ENCODE measurements at regions not wholly inside any gene's neighbourhood (a gene's known extent, or its start where the extent isn't known, plus 50 kb on each side); places are given as distances from the start of the nearest gene placed in this dataset.
"Not testable (repeated sequence)": the region's sequence is repeated elsewhere in the genome, so short reads cannot be mapped to it uniquely, and the experiment has no call there.

GRCh38 chr13:58340895-58341294 lies 709.4 kb downstream of the PCDH17 start:
- DNase-seq (no peak), ATAC-seq (no peak)
- H3K36me3 ChIP-seq: no peaks in the 10 kb centered on the region
- H3K27me3 ChIP-seq: no peaks in the 10 kb centered on the region
- no peak overlapping the region for H3K27ac ChIP-seq
- peaks cover 0 to 10% (median 0%) of the 10 kb centered on the region in 12 donors for H3K9me3 ChIP-seq
- intact Hi-C loops (cut with DNase I): no loop called here
- TF ChIP-seq CTCF (IDR thresholded peaks at IDR 0.05): no peak
- no peak for TF ChIP-seq POLR2A (IDR thresholded peaks at IDR 0.05)
- H3K4me1 ChIP-seq: peaks cover 0 to 6% (median 0%) of the 10 kb centered on the region in 12 donors
- no peak overlapping the region for H3K4me3 ChIP-seq

DNA sequence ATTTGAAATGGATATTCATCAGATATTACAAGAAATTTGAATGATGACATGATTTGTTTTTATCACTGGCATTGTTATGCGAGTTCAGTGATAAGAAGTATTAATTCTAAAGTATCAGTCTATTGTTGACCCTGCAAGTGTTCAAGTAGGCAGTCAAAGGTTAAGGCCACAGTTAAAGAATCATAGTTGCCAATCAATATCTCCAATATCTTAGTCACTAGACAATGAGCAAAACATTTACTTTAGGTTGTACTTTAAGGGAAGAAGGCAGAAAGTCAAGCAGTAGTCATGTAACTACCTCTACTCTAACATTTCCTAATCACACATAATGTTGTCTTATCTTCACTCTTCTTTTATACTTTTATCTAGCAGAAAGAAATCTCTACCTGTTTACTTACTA lies 709.8 kb downstream of the PCDH17 start:
- no peaks in the 10 kb centered on the region for H3K36me3 ChIP-seq
- H3K9me3 ChIP-seq: peaks cover 0 to 10% (median 0%) of the 10 kb centered on the region in 12 donors
- peaks cover 0 to 6% (median 0%) of the 10 kb centered on the region in 12 donors for H3K4me1 ChIP-seq
- no peak overlapping the region for H3K4me3 ChIP-seq
- ATAC-seq (no peak), DNase-seq (no peak)
- intact Hi-C loops (cut with DNase I): no loop called here
- no peaks in the 10 kb centered on the region for H3K27me3 ChIP-seq
- H3K27ac ChIP-seq: no peak overlapping the region
- 92 to 98% (median 94%) methylated on average over 1 of the region's 1 CpG for WGBS, 4 donors
- TF ChIP-seq CTCF (IDR thresholded peaks at IDR 0.05) (no peak), POLR2A (IDR thresholded peaks at IDR 0.05) (no peak)

DNA sequence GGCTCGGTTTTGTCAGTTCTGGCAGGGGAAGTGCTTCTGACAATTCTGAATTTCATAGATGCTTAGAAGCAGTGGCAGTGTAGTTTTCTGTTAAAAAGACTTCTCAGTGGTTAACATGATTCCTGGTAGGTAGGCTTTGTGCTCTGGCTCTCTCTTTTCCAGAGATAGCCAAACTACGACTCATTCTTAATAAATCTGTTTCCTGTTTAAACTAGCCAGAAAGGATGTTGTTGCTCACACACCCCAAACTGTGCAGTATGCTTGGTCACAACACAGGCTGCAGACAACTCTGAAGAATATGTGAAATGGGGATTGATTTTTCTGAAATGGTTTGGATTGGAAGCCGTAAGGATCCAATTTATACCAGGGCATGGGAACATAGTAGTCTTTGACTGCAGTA lies 711.5 kb downstream of the PCDH17 start:
- peaks cover 0 to 6% (median 0%) of the 10 kb centered on the region in 12 donors for H3K4me1 ChIP-seq
- DNase-seq (no peak), ATAC-seq (no peak)
- peaks cover 0 to 8% (median 0%) of the 10 kb centered on the region in 12 donors for H3K9me3 ChIP-seq
- no peak overlapping the region for H3K4me3 ChIP-seq
- intact Hi-C loops (cut with DNase I): no loop called here
- H3K27me3 ChIP-seq: no peaks in the 10 kb centered on the region
- H3K27ac ChIP-seq: no peak overlapping the region
- 47 to 66% (median 53%) methylated on average over 3 of the region's 3 CpGs for WGBS, 4 donors
- no peaks in the 10 kb centered on the region for H3K36me3 ChIP-seq
- TF ChIP-seq POLR2A (IDR thresholded peaks at IDR 0.05) (no peak), CTCF (IDR thresholded peaks at IDR 0.05) (no peak)

- H3K4me1 ChIP-seq; H3K27ac ChIP-seq; ATAC-seq; intact Hi-C loops (cut with DNase I); H3K4me3 ChIP-seq; DNase-seq; H3K36me3 ChIP-seq; H3K27me3 ChIP-seq: not testable (repeated sequence)
- WGBS, 4 donors: 91 to 94% (median 93%) methylated on average over 8 to 9 of the region's 9 CpGs
- H3K9me3 ChIP-seq: peaks cover 0 to 17% (median 0%) of the 10 kb centered on the region in 12 donors
These were observed 720.6 kb downstream of the PCDH17 start for GRCh38 chr13:58352100-58352499.

DNA sequence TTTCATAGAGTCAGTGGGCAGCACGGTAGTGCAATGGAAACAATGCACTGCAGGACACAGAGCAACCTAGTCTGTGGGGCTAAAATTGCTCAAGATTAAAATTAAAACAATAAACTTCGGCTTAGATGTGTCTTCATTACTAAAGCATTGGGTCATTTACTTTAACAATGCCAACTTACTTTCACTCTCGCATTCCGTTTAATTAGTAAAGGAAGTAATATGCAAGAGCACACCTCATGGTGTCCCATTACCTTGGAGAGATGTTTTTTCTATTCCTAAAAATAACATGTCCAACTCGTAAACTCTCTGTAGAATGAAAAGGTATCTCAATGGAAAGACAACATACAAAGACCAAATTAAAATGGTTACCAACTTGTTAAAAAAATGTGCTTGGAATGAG lies 738.4 kb downstream of the PCDH17 start:
- Histone ChIP-seq H3K27me3 (no peaks in the 10 kb centered on the region), H3K4me1 (no peaks in the 10 kb centered on the region), H3K27ac (no peak overlapping the region), H3K4me3 (no peak overlapping the region), H3K36me3 (no peaks in the 10 kb centered on the region), H3K9me3 (peaks cover 0 to 3% (median 0%) of the 10 kb centered on the region in 12 donors)
- DNase-seq (no peak), ATAC-seq (no peak)
- intact Hi-C loops (cut with DNase I): no loop called here
- 85 to 90% (median 87%) methylated on average over 5 of the region's 5 CpGs for WGBS, 4 donors
- TF ChIP-seq POLR2A (IDR thresholded peaks at IDR 0.05): no peak
- TF ChIP-seq CTCF (IDR thresholded peaks at IDR 0.05): no peak

Measured in heart left ventricle (tissue), 16 donors.